CD14-positive monocyte (primary cell): ENCODE measurements at regions not wholly inside any gene's neighbourhood (a gene's known extent, or its start where the extent isn't known, plus 50 kb on each side); places are given as distances from the start of the nearest gene placed in this dataset.
"Not testable (repeated sequence)": the region's sequence is repeated elsewhere in the genome, so short reads cannot be mapped to it uniquely, and the experiment has no call there.

Source experiments
- DNase-seq, 3 donors: peaks; one replicate each; pipeline ENCODE4 v3.0.0-alpha.2; 2011 to 2022
- H2AFZ ChIP-seq: 2 replicates; pipeline ENCODE4 v1.6.0; 2012; ENCODE audit warnings: mild to moderate bottlenecking, low read depth, low read length, inconsistent platforms; ENCODE audit not compliant: insufficient read depth, poor library complexity, severe bottlenecking
- H3K27ac ChIP-seq, 2 donors: 1 replicate in 1 of 2; 2 replicates in 1 of 2; pipeline ENCODE4 v1.5.1; 2012 to 2013; ENCODE audit warnings: low read length in 2 of 2, control low read depth in 1 of 2, inconsistent platforms in 1 of 2, low read depth in 1 of 2, mild to moderate bottlenecking in 1 of 2
- H3K27me3 ChIP-seq, 2 donors: one replicate each; pipeline versions ENCODE4 v1.6.0 to v1.6.1; 2011 to 2013; ENCODE audit warnings: low read length in 2 of 2; ENCODE audit not compliant: control insufficient read depth in 2 of 2, insufficient read depth in 2 of 2
- H3K36me3 ChIP-seq, 2 donors: replicated peaks in 1 of 2; 1 replicate in 1 of 2; 2 replicates in 1 of 2; pipeline versions ENCODE4 v1.5.1 to v1.6.1; 2012 to 2013; ENCODE audit warnings: low read length in 2 of 2, control low read depth in 1 of 2, inconsistent platforms in 1 of 2, mild to moderate bottlenecking in 1 of 2; ENCODE audit not compliant: insufficient read depth in 2 of 2, control insufficient read depth in 1 of 2
- H3K4me1 ChIP-seq, 2 donors: 1 replicate in 1 of 2; 2 replicates in 1 of 2; pipeline versions ENCODE4 v1.5.1 to v1.6.1; 2012 to 2013; ENCODE audit warnings: low read length in 2 of 2, control low read depth in 1 of 2, inconsistent platforms in 1 of 2, mild to moderate bottlenecking in 1 of 2, moderate library complexity in 1 of 2; ENCODE audit not compliant: insufficient read depth in 2 of 2, control insufficient read depth in 1 of 2
- H3K4me2 ChIP-seq: replicated peaks from 2 replicates; pipeline ENCODE3; 2012; ENCODE audit warnings: low read length, moderate library complexity, mild to moderate bottlenecking; ENCODE audit not compliant: poor library complexity, severe bottlenecking; ENCODE audit errors: extremely low read depth
- H3K4me3 ChIP-seq, 3 experiments: fragments of 200-600 bp in 1 of 3; sonication (generic) in 1 of 3; replicated peaks in 1 of 3; 1 replicate in 2 of 3; 2 replicates in 1 of 3; pipeline ENCODE4 v1.5.1; 2011 to 2013; ENCODE audit warnings: low read length in 3 of 3, mild to moderate bottlenecking in 3 of 3, control low read depth in 2 of 3, low read depth in 2 of 3, inconsistent platforms in 1 of 3, moderate library complexity in 1 of 3
- H3K79me2 ChIP-seq: 2 replicates; pipeline ENCODE4 v1.6.0; 2012; ENCODE audit warnings: mild to moderate bottlenecking, control low read depth, inconsistent platforms, low read length, moderate library complexity; ENCODE audit not compliant: insufficient read depth
- H3K9ac ChIP-seq: 2 replicates; pipeline ENCODE4 v1.6.0; 2017; ENCODE audit warnings: low read length, mild to moderate bottlenecking; ENCODE audit not compliant: insufficient read depth, poor library complexity, severe bottlenecking
- H3K9me3 ChIP-seq, 2 donors: replicated peaks in 1 of 2; 1 replicate in 1 of 2; 2 replicates in 1 of 2; pipeline versions ENCODE4 v1.5.1 to v1.6.1; 2012 to 2013; ENCODE audit warnings: low read length in 2 of 2, control low read depth in 1 of 2; ENCODE audit not compliant: control insufficient read depth in 1 of 2, insufficient read depth in 1 of 2
- H4K20me1 ChIP-seq: 2 replicates; pipeline ENCODE4 v1.6.0; 2012; ENCODE audit warnings: mild to moderate bottlenecking, low read length, control low read depth, moderate library complexity; ENCODE audit not compliant: insufficient read depth
- H3K27ac Mint-ChIP-seq, 7 donors: one replicate each; pipeline ENCODE4 v1.8.0; 2020; ENCODE audit warnings: mild to moderate bottlenecking in 7 of 7, mixed read lengths in 7 of 7, moderate library complexity in 6 of 7, inconsistent platforms in 2 of 7
- H3K27me3 Mint-ChIP-seq, 3 donors: one replicate each; pipeline ENCODE4 v1.8.0; 2021 to 2022; ENCODE audit warnings: low read depth in 3 of 3, mild to moderate bottlenecking in 3 of 3, mixed read lengths in 3 of 3, moderate library complexity in 3 of 3, inconsistent platforms in 1 of 3
- H3K36me3 Mint-ChIP-seq, 2 donors: one replicate each; pipeline ENCODE4 v1.8.0; 2020; ENCODE audit warnings: mixed read lengths in 2 of 2, inconsistent platforms in 1 of 2, mild to moderate bottlenecking in 1 of 2
- H3K4me1 Mint-ChIP-seq: one replicate; pipeline ENCODE4 v1.8.0; 2020; ENCODE audit warnings: mild to moderate bottlenecking, mixed read lengths
- H3K4me3 Mint-ChIP-seq, 2 donors: one replicate each; pipeline ENCODE4 v1.8.0; 2020; ENCODE audit warnings: mild to moderate bottlenecking in 2 of 2, mixed read lengths in 2 of 2, moderate library complexity in 1 of 2
- H3K9me3 Mint-ChIP-seq, 7 donors: one replicate each; pipeline ENCODE4 v1.8.0; 2020 to 2022; ENCODE audit warnings: mixed read lengths in 7 of 7, mild to moderate bottlenecking in 6 of 7, moderate library complexity in 6 of 7, inconsistent platforms in 2 of 7
- WGBS: methylation state at CpG from one replicate; pipeline ENCODE4 v1.1.5; 2013; ENCODE audit warnings: missing lambda C conversion rate; ENCODE audit not compliant: insufficient coverage; 5-methylcytosine and 5-hydroxymethylcytosine counted together
- intact Hi-C, 2 donors: fragments of 100-400 bp; cut with micrococcal nuclease; formaldehyde crosslinking; loops; one replicate each; pipeline versions ENCODE4 v1.15.0 to v1.15.1; 2023
- TF ChIP-seq, protein P1 (sequence below): fragments of 200-600 bp; IDR thresholded peaks from one replicate; pipeline ENCODE4 v1.8.0; 2022; ENCODE audit warnings: antibody characterized with exemption, mild to moderate bottlenecking

- Histone ChIP-seq H3K4me3 (no peak overlapping the region), H3K9me3 (no peaks in the 10 kb centered on the region), H3K4me1 (no peaks in the 10 kb centered on the region), H3K27ac (no peak overlapping the region), H4K20me1 (no peaks in the 10 kb centered on the region), H3K4me2 (no peak overlapping the region), H3K79me2 (no peaks in the 10 kb centered on the region), H3K27me3 (no peaks in the 10 kb centered on the region), H2AFZ (no peak overlapping the region), H3K36me3 (no peaks in the 10 kb centered on the region), H3K9ac (no peak overlapping the region)
- Mint-ChIP-seq H3K4me1 (no peaks in the 10 kb centered on the region), H3K9me3 (peaks cover 0 to 6% (median 0%) of the 10 kb centered on the region in 7 donors), H3K27me3 (peaks cover 0 to 3% (median 0%) of the 10 kb centered on the region in 3 donors), H3K36me3 (no peaks in the 10 kb centered on the region), H3K4me3 (no peak overlapping the region), H3K27ac (no peak overlapping the region)
- WGBS: 82% methylated on average over 7 of the region's 9 CpGs
- intact Hi-C loops: no loop called here
- DNase-seq: no peak
- TF ChIP-seq, protein P1, sequence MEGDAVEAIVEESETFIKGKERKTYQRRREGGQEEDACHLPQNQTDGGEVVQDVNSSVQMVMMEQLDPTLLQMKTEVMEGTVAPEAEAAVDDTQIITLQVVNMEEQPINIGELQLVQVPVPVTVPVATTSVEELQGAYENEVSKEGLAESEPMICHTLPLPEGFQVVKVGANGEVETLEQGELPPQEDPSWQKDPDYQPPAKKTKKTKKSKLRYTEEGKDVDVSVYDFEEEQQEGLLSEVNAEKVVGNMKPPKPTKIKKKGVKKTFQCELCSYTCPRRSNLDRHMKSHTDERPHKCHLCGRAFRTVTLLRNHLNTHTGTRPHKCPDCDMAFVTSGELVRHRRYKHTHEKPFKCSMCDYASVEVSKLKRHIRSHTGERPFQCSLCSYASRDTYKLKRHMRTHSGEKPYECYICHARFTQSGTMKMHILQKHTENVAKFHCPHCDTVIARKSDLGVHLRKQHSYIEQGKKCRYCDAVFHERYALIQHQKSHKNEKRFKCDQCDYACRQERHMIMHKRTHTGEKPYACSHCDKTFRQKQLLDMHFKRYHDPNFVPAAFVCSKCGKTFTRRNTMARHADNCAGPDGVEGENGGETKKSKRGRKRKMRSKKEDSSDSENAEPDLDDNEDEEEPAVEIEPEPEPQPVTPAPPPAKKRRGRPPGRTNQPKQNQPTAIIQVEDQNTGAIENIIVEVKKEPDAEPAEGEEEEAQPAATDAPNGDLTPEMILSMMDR: no peak
Measured at GRCh38 chr14:105761842-105762241, 235.5 kb downstream of the TMEM121 start.

DNA sequence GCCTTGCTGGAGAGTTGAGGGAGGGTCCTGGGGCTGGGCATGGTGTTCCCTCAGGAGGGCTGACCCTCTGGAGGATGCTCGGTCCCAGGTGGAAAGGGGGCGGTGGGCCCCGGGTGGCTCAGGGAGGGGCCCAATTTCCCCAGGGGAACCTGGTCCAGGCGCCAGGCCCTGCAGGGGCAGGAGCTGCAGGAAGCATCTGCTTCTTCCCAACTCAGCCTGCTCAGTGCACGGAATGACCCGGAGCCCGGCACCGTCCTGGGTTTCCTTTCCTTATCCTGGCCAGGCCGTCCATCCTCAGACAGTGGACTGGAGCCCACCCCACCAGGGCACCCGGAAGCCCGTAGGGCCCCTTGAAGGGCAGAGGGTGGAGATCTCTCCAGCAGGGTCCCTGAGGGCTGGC lies 235.9 kb downstream of the TMEM121 start:
- H3K9me3 ChIP-seq, H3K36me3 Mint-ChIP-seq, H2AFZ ChIP-seq, H3K27me3 Mint-ChIP-seq, H3K27ac ChIP-seq, H4K20me1 ChIP-seq, H3K4me3 Mint-ChIP-seq, H3K9ac ChIP-seq, H3K4me2 ChIP-seq, H3K27me3 ChIP-seq, H3K4me1 Mint-ChIP-seq, H3K4me3 ChIP-seq, H3K79me2 ChIP-seq, H3K9me3 Mint-ChIP-seq, DNase-seq, H3K36me3 ChIP-seq, intact Hi-C loops, H3K27ac Mint-ChIP-seq, H3K4me1 ChIP-seq: not testable (repeated sequence)
- no CpG with 5 or more reads among the region's 11 CpGs for WGBS

DNA sequence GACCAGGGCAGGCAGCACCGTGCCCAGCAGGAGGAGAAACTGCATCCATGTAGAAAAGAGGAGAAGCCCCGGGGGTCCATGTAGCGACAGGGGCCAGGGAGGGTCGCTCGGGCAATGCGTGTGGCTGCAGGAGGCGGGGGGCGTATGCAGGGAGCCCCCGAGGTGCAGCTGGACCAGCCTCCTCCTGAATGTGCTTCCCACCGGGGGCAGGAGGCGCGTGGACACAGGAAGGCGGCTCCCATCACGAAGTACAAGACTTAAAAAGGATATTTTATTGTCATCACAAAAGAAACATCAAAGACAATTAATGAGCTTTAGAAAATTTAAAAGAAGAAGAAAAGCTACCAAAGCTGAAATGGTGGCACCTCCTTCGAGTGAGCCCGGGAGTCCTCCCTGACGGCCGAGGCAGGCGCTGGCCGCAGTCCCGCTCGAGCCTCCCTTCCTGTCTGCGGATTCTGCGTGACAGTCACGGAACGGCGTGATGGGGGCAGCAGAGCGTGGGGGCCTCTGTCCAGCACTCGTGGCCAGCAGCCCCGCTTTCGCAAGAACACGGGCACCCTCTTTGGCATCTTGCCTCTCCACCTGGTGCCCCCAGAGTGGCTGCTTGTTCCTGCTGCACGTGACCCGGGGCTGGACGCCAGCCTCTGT lies 238.0 kb downstream of the TMEM121 start:
- WGBS: 93% methylated on average over 6 of the region's 35 CpGs
- H3K9ac ChIP-seq, H2AFZ ChIP-seq, H3K27ac Mint-ChIP-seq, H4K20me1 ChIP-seq, H3K4me1 Mint-ChIP-seq, H3K4me2 ChIP-seq, H3K79me2 ChIP-seq, H3K4me3 ChIP-seq, H3K4me3 Mint-ChIP-seq, H3K4me1 ChIP-seq, H3K36me3 Mint-ChIP-seq, H3K9me3 Mint-ChIP-seq, H3K9me3 ChIP-seq, H3K27me3 ChIP-seq, H3K36me3 ChIP-seq, DNase-seq, intact Hi-C loops, H3K27me3 Mint-ChIP-seq, H3K27ac ChIP-seq: not testable (repeated sequence)

GRCh38 chr14:105765072-105765825 lies 238.9 kb downstream of the TMEM121 start:
- H3K4me3 ChIP-seq, H3K4me2 ChIP-seq, H3K4me1 Mint-ChIP-seq, H4K20me1 ChIP-seq, H2AFZ ChIP-seq, H3K9me3 Mint-ChIP-seq, H3K27me3 ChIP-seq, H3K4me1 ChIP-seq, DNase-seq, intact Hi-C loops, H3K27me3 Mint-ChIP-seq, H3K9me3 ChIP-seq, H3K36me3 Mint-ChIP-seq, H3K27ac Mint-ChIP-seq, H3K4me3 Mint-ChIP-seq, H3K9ac ChIP-seq, H3K27ac ChIP-seq, H3K36me3 ChIP-seq, H3K79me2 ChIP-seq: not testable (repeated sequence)
- WGBS: 95% methylated on average over 10 of the region's 23 CpGs
